H9 (cell line): ENCODE measurements at regions not wholly inside any gene's neighbourhood (a gene's known extent, or its start where the extent isn't known, plus 50 kb on each side); places are given as distances from the start of the nearest gene placed in this dataset.

Experiments
- DNase-seq: peaks from one replicate; pipeline ENCODE4 v3.0.0-alpha.2; 2017
- H2AFZ ChIP-seq: one replicate; pipeline ENCODE4 v1.6.1; 2013; ENCODE audit warnings: mild to moderate bottlenecking, low read length, control low read depth, moderate library complexity
- H2AK5ac ChIP-seq: 2 replicates; pipeline ENCODE4 v1.6.1; 2013; ENCODE audit warnings: low read length, control low read depth, mixed read lengths; ENCODE audit not compliant: insufficient read length
- H2BK120ac ChIP-seq: one replicate; pipeline ENCODE4 v1.6.1; 2013; ENCODE audit warnings: low read depth, mild to moderate bottlenecking, low read length, control low read depth, inconsistent platforms; ENCODE audit not compliant: poor library complexity, severe bottlenecking
- H2BK12ac ChIP-seq: 2 replicates; pipeline ENCODE4 v1.6.1; 2013; ENCODE audit warnings: low read length, control low read depth, mixed read lengths, low read depth; ENCODE audit not compliant: insufficient read length
- H2BK15ac ChIP-seq: 2 replicates; pipeline ENCODE4 v1.6.1; 2013; ENCODE audit warnings: low read depth, low read length, control low read depth
- H2BK20ac ChIP-seq: one replicate; pipeline ENCODE4 v1.6.1; 2013; ENCODE audit warnings: low read depth, mild to moderate bottlenecking, low read length, control low read depth, inconsistent platforms; ENCODE audit not compliant: poor library complexity, severe bottlenecking
- H2BK5ac ChIP-seq: 2 replicates; pipeline ENCODE4 v1.6.1; 2013; ENCODE audit warnings: low read length, control low read depth, mixed read lengths; ENCODE audit not compliant: insufficient read length
- H3K14ac ChIP-seq: 2 replicates; pipeline ENCODE4 v1.6.1; 2013; ENCODE audit warnings: low read length, control low read depth; ENCODE audit not compliant: insufficient read depth
- H3K18ac ChIP-seq: 2 replicates; pipeline ENCODE4 v1.6.1; 2013; ENCODE audit warnings: low read depth, mild to moderate bottlenecking, mixed read lengths, low read length, control low read depth; ENCODE audit not compliant: insufficient read length
- H3K23ac ChIP-seq: 2 replicates; pipeline ENCODE4 v1.6.1; 2013; ENCODE audit warnings: low read length, control low read depth, mixed read lengths, low read depth; ENCODE audit not compliant: insufficient read length
- H3K23me2 ChIP-seq: 2 replicates; pipeline ENCODE4 v1.6.1; 2013; ENCODE audit warnings: low read depth, mild to moderate bottlenecking, mixed read lengths, low read length, control low read depth; ENCODE audit not compliant: insufficient read length, poor library complexity, severe bottlenecking
- H3K27ac ChIP-seq: 2 replicates; pipeline ENCODE4 v1.5.1; 2013; ENCODE audit warnings: low read length, control low read depth, mixed read lengths, low read depth; ENCODE audit not compliant: insufficient read length
- H3K27me3 ChIP-seq: 2 replicates; pipeline ENCODE4 v1.6.1; 2013; ENCODE audit warnings: low read length, control low read depth, inconsistent platforms; ENCODE audit not compliant: insufficient read depth
- H3K4ac ChIP-seq: 2 replicates; pipeline ENCODE4 v1.6.1; 2013; ENCODE audit warnings: low read depth, mild to moderate bottlenecking, control low read depth, inconsistent platforms, low read length, moderate library complexity
- H3K4me1 ChIP-seq: 2 replicates; pipeline ENCODE4 v1.6.1; 2013; ENCODE audit warnings: low read length, control low read depth, inconsistent platforms; ENCODE audit not compliant: insufficient read depth
- H3K4me2 ChIP-seq: 2 replicates; pipeline ENCODE4 v1.6.1; 2013; ENCODE audit warnings: low read length, control low read depth, mixed read lengths; ENCODE audit not compliant: insufficient read length, insufficient read depth
- H3K56ac ChIP-seq: 2 replicates; pipeline ENCODE4 v1.6.1; 2013; ENCODE audit warnings: low read depth, mild to moderate bottlenecking, mixed read lengths, low read length, control low read depth; ENCODE audit not compliant: insufficient read length
- H3K79me1 ChIP-seq: 2 replicates; pipeline ENCODE4 v1.6.1; 2013; ENCODE audit warnings: low read depth, mild to moderate bottlenecking, moderate library complexity, low read length, control low read depth, inconsistent platforms; ENCODE audit not compliant: insufficient read depth, poor library complexity, severe bottlenecking
- H3K79me2 ChIP-seq: 2 replicates; pipeline ENCODE4 v1.6.1; 2013; ENCODE audit warnings: low read length, control low read depth, inconsistent platforms; ENCODE audit not compliant: insufficient read depth
- H3K9ac ChIP-seq: 2 replicates; pipeline ENCODE4 v1.6.1; 2013; ENCODE audit warnings: low read length, control low read depth, mixed read lengths; ENCODE audit not compliant: insufficient read length; ENCODE audit errors: extremely low read depth
- H3K9me3 ChIP-seq: one replicate; pipeline ENCODE4 v1.6.1; 2013; ENCODE audit warnings: low read depth, low read length, inconsistent platforms; ENCODE audit not compliant: control insufficient read depth
- H3T11ph ChIP-seq: one replicate; pipeline ENCODE4 v1.6.1; 2013; ENCODE audit warnings: mild to moderate bottlenecking, low read length, control low read depth, inconsistent platforms
- H4K20me1 ChIP-seq: one replicate; pipeline ENCODE4 v1.6.1; 2013; ENCODE audit not compliant: control insufficient read depth, insufficient read length, insufficient read depth
- H4K5ac ChIP-seq: 2 replicates; pipeline ENCODE4 v1.6.1; 2013; ENCODE audit warnings: low read depth, mild to moderate bottlenecking, mixed read lengths, low read length, control low read depth; ENCODE audit not compliant: insufficient read length
- H4K8ac ChIP-seq: replicated peaks from 2 replicates; pipeline ENCODE4 v1.6.1; 2013; ENCODE audit warnings: low read length, control low read depth, mixed read lengths, low read depth; ENCODE audit not compliant: insufficient read length
- H4K91ac ChIP-seq: 2 replicates; pipeline ENCODE4 v1.6.1; 2013; ENCODE audit warnings: low read depth, mild to moderate bottlenecking, moderate library complexity, mixed read lengths, low read length, control low read depth; ENCODE audit not compliant: insufficient read length
- H3K27ac Mint-ChIP-seq, 3 experiments: 2 replicates in 2 of 3; 3 replicates in 1 of 3; pipeline ENCODE4 v1.8.0; 2020 to 2021; ENCODE audit warnings: mixed read lengths in 3 of 3, mild to moderate bottlenecking in 1 of 3, moderate library complexity in 1 of 3
- H3K27me3 Mint-ChIP-seq: 2 replicates; pipeline ENCODE4 v1.8.0; 2021; ENCODE audit warnings: low read depth, mild to moderate bottlenecking, moderate library complexity, mixed read lengths
- H3K36me3 Mint-ChIP-seq, 3 experiments: 2 replicates in 2 of 3; 3 replicates in 1 of 3; pipeline ENCODE4 v1.8.0; 2020 to 2021; ENCODE audit warnings: low read depth in 3 of 3, mixed read lengths in 3 of 3; ENCODE audit not compliant: insufficient read depth in 1 of 3
- H3K4me1 Mint-ChIP-seq, 2 experiments: 2 replicates each; pipeline ENCODE4 v1.8.0; 2020; ENCODE audit warnings: mixed read lengths in 2 of 2
- H3K4me3 Mint-ChIP-seq, 2 experiments: 2 replicates in 1 of 2; 3 replicates in 1 of 2; pipeline ENCODE4 v1.8.0; 2020 to 2021; ENCODE audit warnings: mild to moderate bottlenecking in 2 of 2, mixed read lengths in 2 of 2, moderate library complexity in 1 of 2
- H3K9me3 Mint-ChIP-seq, 2 experiments: 2 replicates in 1 of 2; 3 replicates in 1 of 2; pipeline ENCODE4 v1.8.0; 2020; ENCODE audit warnings: mild to moderate bottlenecking in 2 of 2, mixed read lengths in 2 of 2, moderate library complexity in 1 of 2
- CTCF ChIP-seq: fragments of 200-600 bp; sonication (generic); conservative IDR thresholded peaks from 3 replicates; pipeline ENCODE4 v1.8.0; 2021; ENCODE audit warnings: antibody characterized with exemption, mild to moderate bottlenecking
- WGBS: extraction: QIAGEN DNeasy Blood & Tissue Kit; methylation state at CpG from one replicate; pipeline ENCODE4 v1.1.7; 2013; ENCODE audit warnings: missing lambda C conversion rate, low lambda C conversion rate, mixed read lengths; ENCODE audit not compliant: insufficient read length; ENCODE audit errors: extremely low coverage; 5-methylcytosine and 5-hydroxymethylcytosine counted together

DNA sequence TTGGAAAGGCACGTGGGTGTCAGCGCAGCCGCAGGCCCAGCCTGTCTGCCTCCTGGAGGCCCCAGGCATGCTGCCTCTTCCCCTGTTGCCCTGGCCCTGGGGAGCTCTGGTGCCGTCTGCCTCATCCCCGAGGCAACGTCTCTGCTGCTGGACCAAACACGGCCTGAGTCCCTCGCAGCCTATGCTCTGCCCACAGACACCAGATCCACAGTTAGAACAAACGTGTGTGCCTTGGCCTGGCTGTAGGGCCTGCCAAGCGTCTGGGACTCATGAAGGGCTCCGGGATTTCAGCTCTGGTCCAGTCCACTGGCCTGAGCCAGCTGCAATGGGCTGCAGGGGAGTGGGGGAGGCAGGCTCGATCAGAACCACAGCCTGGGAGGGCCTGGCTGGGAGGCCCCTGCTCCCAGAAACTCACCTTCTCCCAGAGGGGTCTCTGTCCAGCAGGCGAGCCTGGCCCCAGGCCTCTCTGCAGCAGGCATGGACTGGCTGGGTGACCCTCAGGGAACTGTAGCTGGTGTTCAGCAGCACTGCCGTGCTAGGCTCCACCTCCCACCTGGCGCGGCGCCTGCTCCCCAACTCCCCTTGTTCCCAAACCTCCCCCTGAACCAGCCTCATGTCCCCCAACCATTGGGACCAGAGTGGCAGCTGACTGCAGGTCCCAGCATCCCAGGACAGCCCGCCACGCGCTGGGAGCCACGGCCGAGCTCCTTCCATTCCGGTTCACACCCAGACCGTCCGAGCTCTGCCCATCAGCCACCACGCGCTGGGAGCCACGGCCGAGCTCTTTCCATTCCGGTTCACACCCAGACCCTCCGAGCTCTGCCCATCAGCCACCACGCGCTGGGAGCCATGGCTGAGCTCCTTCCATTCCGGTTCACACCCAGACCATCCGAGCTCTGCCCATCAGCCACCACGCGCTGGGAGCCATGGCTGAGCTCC lies 197.0 kb downstream of the DLL1 start:
- no peak overlapping the region for H2BK120ac ChIP-seq
- no CpG with 5 or more reads among the region's 37 CpGs for WGBS
- Mint-ChIP-seq H3K36me3 (no peaks in the 10 kb centered on the region), H3K4me1 (peaks cover 0 to 4% of the 10 kb centered on the region in 2 experiments; a peak in 2 of 4 replicates), H3K9me3 (no peaks in the 10 kb centered on the region), H3K27ac (peak overlapping the region in 1 of 3 experiments; percentile 80; a peak in 1 of 7 replicates), H3K4me3 (no peak overlapping the region), H3K27me3 (peaks cover 3% of the 10 kb centered on the region)
- H3K9ac ChIP-seq, result no peak overlapping the region
- no peak overlapping the region for H3K4me2 ChIP-seq
- H3K4ac ChIP-seq, result no peak overlapping the region
- H3K56ac ChIP-seq, result no peak overlapping the region
- no peaks in the 10 kb centered on the region for H3K9me3 ChIP-seq
- H3K23ac ChIP-seq, result no peak overlapping the region
- H3K23me2 ChIP-seq, result no peaks in the 10 kb centered on the region
- H2BK12ac ChIP-seq, result no peak overlapping the region
- no peak overlapping the region for H2BK5ac ChIP-seq
- H4K91ac ChIP-seq, result no peak overlapping the region
- H4K8ac ChIP-seq, result no peak overlapping the region
- H3K79me1 ChIP-seq, result no peaks in the 10 kb centered on the region
- H4K5ac ChIP-seq, result no peak overlapping the region
- no peak overlapping the region for H3K14ac ChIP-seq
- no peak overlapping the region for H3K18ac ChIP-seq
- DNase-seq, result peak; percentile 28
- H3K4me1 ChIP-seq, result no peaks in the 10 kb centered on the region
- H4K20me1 ChIP-seq, result no peaks in the 10 kb centered on the region
- no peak overlapping the region for H3T11ph ChIP-seq
- H2AFZ ChIP-seq, result no peak overlapping the region
- no peaks in the 10 kb centered on the region for H3K27me3 ChIP-seq
- no peak for TF ChIP-seq CTCF
- H3K27ac ChIP-seq, result no peak overlapping the region
- H2BK15ac ChIP-seq, result 0 out of 2 replicates have a peak overlapping the region, but pooled peaks have one; percentile 76
- H2AK5ac ChIP-seq, result no peak overlapping the region
- no peak overlapping the region for H2BK20ac ChIP-seq
- H3K79me2 ChIP-seq, result no peaks in the 10 kb centered on the region
